ENCODE measurements at regions not wholly inside any gene's neighbourhood (a gene's known extent, or its start where the extent isn't known, plus 50 kb on each side); places are given as distances from the start of the nearest gene placed in this dataset.

GRCh38 chr3:150264561-150265279, 143.4 kb upstream of the TSC22D2 start:
- DNase-seq: no peak

- no peak for DNase-seq
These were observed 146.1 kb upstream of the TSC22D2 start for GRCh38 chr3:150261958-150262357.

- DNase-seq: no peak
These were observed 146.7 kb upstream of the TSC22D2 start for GRCh38 chr3:150261418-150261817.

- no peak for DNase-seq
These were observed 147.7 kb upstream of the TSC22D2 start for GRCh38 chr3:150260398-150260710.

GRCh38 chr3:150259526-150260397, 148.3 kb upstream of the TSC22D2 start:
- DNase-seq: no peak

GRCh38 chr3:150256782-150257181, 151.3 kb upstream of the TSC22D2 start:
- no peak for DNase-seq

GRCh38 chr3:150256318-150256717, 151.8 kb upstream of the TSC22D2 start:
- no peak for DNase-seq

- DNase-seq: no peak
These were observed 152.3 kb upstream of the TSC22D2 start for GRCh38 chr3:150255826-150256225.

- no peak for DNase-seq
These were observed 152.7 kb upstream of the TSC22D2 start for GRCh38 chr3:150255413-150255812.

- no peak for DNase-seq
These were observed 153.8 kb upstream of the TSC22D2 start for GRCh38 chr3:150254309-150254708.

- no peak for DNase-seq
These were observed 154.5 kb upstream of the TSC22D2 start for GRCh38 chr3:150253622-150254021.

GRCh38 chr3:150252462-150252861, 155.6 kb upstream of the TSC22D2 start:
- DNase-seq: no peak

- no peak for DNase-seq
These were observed 156.7 kb upstream of the TSC22D2 start for GRCh38 chr3:150251187-150252062.

GRCh38 chr3:150249779-150250470, 158.2 kb upstream of the TSC22D2 start:
- no peak for DNase-seq

- no peak for DNase-seq
These were observed 159.0 kb upstream of the TSC22D2 start for GRCh38 chr3:150248888-150249681.

GRCh38 chr3:150248116-150248887, 159.8 kb upstream of the TSC22D2 start:
- no peak for DNase-seq

GRCh38 chr3:150247441-150247840, 160.7 kb upstream of the TSC22D2 start:
- DNase-seq: no peak

- DNase-seq: no peak
These were observed 164.6 kb upstream of the TSC22D2 start for GRCh38 chr3:150243466-150243865.

- DNase-seq: no peak
These were observed 165.7 kb upstream of the TSC22D2 start for GRCh38 chr3:150242220-150242936.

GRCh38 chr3:150240891-150241290, 167.2 kb upstream of the TSC22D2 start:
- DNase-seq: no peak

Measured in CD4-positive, alpha-beta T cell treated with Interleukin-21 for 1 hour (primary cell).